HG03457 (cell line): ENCODE measurements at regions not wholly inside any gene's neighbourhood (a gene's known extent, or its start where the extent isn't known, plus 50 kb on each side); places are given as distances from the start of the nearest gene placed in this dataset.

Experiments used
- ATAC-seq: cut with Tn5 transposase; IDR thresholded peaks from one replicate; pipeline ENCODE4 v1.9.1; 2021; ENCODE audit warnings: moderate number of reproducible peaks; ENCODE audit not compliant: unreplicated experiment

GRCh38 chr4:54359919-54360650 lies 131.0 kb downstream of the PDGFRA start:
- no peak for ATAC-seq

- no peak for ATAC-seq
Measured at GRCh38 chr4:54363037-54363436, 133.9 kb downstream of the PDGFRA start.

- ATAC-seq = no peak
Measured at GRCh38 chr4:54365691-54366090, 136.6 kb downstream of the PDGFRA start.

DNA sequence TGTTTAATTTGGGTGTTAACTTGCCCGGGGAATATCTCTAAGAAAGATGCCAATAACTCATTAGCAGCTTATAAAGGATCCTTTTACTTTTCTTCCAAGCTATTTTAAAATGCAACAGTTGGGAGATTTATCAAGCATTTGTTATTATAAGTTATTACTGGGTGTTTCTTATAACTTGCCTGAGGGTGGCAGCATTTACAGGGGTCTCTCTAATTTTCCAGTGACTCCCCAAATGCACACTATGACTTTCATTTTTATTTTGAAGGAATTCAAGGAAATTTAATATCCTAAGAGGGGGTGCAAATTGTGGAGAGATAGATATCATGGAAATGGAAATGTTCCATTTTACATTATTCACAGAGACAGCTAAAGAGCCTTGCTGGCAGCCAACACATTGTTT lies 138.0 kb downstream of the PDGFRA start:
- ATAC-seq = no peak

- no peak for ATAC-seq
Measured at GRCh38 chr4:54368281-54369265, 139.5 kb downstream of the PDGFRA start.

- ATAC-seq = no peak
Measured at GRCh38 chr4:54371173-54371572, 142.1 kb downstream of the PDGFRA start.

- ATAC-seq = no peak
Measured at GRCh38 chr4:54372951-54373350, 143.9 kb downstream of the PDGFRA start.

- ATAC-seq = no peak
Measured at GRCh38 chr4:54373718-54374210, 144.7 kb downstream of the PDGFRA start.

DNA sequence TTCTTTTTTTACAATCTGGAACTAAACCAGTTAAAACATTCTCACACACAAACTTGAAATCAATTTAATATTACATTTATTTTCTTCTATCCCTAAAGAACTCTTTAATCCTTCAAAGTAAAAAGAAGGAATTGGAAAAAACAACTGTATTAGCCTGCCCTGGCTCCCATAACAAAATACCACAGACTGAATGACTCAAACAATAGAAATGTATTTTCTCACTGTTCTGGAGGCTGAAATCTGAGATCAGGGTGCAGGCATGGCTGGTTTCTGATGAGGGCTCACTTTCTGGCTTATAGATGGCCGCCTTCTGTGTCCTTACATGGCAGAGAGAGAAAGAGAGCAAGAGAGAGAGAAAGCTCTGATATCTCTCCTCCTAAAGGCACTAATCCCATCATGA lies 149.4 kb downstream of the PDGFRA start:
- no peak for ATAC-seq

DNA sequence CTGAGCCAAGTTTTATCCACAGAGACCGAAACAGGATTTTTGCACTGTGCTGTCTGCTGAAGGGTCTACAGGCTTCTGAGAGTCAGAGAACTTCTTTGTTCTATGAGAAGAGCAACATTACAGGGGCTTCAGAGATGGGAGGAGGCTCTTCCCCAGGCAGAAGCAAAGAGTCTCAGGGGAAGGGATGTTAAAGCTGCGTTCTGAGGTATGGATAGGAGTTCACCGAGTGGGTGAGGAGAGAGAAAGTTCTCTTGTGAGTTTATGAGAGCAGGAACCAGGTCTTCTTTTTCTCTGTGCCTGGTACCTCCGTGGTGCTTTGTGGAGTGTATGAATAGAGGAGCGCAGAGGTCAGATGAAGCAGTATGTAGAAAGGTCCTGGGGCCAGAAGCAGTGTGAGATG lies 155.1 kb downstream of the PDGFRA start:
- no peak for ATAC-seq

DNA sequence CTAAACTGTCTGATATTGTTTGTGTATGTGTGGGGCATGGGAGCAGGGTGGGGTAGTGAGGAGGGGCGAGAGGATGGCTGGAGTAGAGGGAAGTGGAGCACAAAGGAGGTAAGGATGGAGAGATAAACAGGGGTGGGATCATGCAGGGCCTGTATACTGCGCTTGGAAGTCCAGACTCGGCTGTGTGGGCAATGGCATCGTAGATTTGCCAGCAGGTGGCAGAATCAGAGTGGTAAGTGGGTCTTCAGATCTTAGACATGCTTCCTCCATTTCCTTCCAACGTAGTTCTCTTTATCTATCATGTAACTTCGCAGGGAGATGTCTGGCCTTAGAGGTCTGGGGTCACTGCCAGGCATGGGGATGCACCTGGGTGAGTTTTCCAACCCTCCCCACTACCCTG lies 155.5 kb downstream of the PDGFRA start:
- no peak for ATAC-seq

DNA sequence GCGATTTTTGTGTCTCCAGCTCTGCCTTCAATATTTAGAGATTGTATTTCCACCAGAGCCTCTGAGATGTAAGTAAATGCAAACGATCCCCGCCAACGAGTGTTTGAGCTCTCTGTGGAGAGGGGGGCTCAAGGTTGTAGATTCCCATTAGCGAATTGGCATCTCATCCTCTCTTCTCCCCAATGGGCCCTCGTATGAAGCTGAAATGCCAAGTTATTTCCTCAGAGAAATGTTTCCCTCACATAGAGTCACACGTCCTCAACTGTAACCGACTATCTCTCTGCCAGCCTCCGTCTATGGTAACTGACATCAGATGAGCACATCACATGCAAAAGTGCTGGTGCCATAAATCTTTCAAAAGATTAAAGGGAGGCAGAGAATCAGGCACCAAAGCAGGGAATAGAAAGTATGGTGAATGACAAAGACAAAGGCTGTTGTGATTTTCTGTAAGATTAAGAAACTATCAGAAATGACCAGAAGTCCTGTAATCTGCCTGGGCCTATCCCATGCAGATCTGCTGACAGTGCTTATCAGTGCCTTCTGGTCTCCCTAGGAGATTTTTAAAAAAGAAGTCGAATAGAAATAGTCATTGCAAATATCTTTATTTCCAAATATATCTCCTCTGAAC lies 157.1 kb downstream of the PDGFRA start:
- ATAC-seq = no peak

DNA sequence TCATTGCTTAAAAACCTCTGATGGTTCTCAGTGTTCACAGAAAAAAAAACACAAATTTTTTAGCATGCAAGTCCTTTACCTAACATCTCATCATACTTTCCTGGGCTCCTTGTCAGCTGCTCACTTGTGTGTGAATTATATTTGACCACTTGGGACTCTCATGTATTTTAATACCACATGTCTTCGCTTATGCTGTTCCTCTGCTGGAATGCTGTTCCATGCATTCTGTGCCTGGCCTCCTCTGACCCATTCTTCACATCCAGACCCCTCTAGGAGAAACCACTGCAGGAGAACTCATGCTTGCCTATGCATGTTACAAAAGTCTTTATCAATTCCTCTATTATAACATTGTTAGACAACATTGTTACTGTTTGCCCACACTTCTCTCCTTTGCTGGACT lies 157.6 kb downstream of the PDGFRA start:
- ATAC-seq = no peak

DNA sequence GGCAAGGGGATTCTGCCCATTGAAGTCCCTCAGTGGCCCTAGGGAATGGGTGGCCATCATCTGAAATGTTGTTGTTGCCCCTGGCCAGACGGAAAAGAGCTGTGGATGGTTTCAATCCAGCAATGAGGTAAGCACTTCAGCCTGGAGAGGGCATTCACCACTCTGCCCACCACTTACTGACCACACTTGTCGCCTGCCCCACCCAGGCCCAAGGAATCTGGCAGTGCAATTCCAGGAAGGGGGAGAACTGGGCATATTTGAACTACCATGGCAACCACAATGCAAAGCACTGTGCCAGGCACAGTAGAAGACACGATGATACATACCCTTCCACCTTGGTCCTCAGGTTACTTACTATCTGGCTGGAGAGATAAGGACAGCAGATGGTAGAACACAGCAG lies 161.6 kb downstream of the PDGFRA start:
- no peak for ATAC-seq

DNA sequence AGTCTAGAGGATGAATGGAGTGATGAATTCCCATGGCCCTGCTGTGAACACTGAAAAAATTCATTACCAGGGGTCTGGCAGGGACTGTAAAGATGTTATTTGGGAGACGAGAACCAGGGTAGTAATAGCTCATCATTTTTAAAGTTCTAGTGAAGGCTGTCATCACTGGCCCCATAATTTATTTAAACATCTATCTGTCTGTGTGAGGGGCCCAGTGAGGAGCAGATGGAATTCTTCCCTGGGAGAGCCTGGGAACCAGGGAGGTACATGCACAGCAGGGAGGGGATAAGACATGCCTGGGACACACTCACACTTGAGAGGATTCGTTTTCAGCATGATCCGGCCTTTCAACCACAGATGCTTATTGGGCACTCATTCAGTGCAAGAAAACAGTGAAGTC lies 162.0 kb downstream of the PDGFRA start:
- no peak for ATAC-seq

- ATAC-seq = no peak
Measured at GRCh38 chr4:54392479-54392878, 163.4 kb downstream of the PDGFRA start.

DNA sequence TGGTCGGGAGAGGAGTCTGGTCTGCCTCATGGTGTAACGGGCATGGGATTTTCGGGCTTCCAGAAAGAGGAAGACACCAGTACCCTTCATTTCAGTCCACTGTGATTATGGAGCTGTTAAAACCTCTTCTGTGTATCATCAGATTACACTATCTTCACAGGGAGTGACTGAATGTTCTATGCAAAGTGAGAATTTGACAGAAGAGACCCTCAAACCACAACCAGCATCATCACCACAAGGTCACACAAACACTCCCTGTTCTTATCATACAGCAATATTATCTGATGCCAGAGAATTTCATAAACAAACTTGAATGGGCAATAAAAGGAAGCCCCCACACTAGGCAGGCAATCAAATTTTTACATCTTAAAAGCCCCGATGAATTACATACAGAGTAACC lies 164.2 kb downstream of the PDGFRA start:
- ATAC-seq = no peak

GRCh38 chr4:54395013-54395527 lies 166.0 kb downstream of the PDGFRA start:
- ATAC-seq = no peak

DNA sequence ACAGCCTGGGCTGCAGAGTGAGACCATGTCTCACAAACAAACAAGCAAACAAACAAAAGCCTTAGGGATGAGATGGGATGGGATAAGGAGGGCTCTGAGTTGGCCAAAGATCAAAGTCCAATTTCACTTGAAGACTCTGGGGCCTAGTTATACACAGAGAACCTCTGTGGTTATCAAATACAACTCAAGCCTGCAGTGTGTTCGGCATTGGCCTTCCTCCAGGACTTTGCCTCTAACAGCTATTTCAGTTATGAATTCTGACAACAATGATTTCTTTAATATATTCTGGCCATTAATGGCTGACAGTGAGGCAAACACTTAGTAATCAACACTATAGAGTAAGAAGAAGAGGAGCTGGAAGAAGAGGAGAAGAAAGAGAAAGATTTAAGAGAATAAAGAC lies 171.1 kb downstream of the PDGFRA start:
- no peak for ATAC-seq

- ATAC-seq = no peak
Measured at GRCh38 chr4:54400802-54401201, 171.7 kb downstream of the PDGFRA start.

- no peak for ATAC-seq
Measured at GRCh38 chr4:54402880-54403480, 173.9 kb downstream of the PDGFRA start.
